DMS114 treated with DMSO at 0.1 percent for 48 hours (cell line): ENCODE measurements at regions not wholly inside any gene's neighbourhood (a gene's known extent, or its start where the extent isn't known, plus 50 kb on each side); places are given as distances from the start of the nearest gene placed in this dataset.

Experiments used
- DNase-seq: peaks from one replicate; lab custom pipeline; 2025; ENCODE audit not compliant: unreplicated experiment; lab: John Stamatoyannopoulos, UW

DNA sequence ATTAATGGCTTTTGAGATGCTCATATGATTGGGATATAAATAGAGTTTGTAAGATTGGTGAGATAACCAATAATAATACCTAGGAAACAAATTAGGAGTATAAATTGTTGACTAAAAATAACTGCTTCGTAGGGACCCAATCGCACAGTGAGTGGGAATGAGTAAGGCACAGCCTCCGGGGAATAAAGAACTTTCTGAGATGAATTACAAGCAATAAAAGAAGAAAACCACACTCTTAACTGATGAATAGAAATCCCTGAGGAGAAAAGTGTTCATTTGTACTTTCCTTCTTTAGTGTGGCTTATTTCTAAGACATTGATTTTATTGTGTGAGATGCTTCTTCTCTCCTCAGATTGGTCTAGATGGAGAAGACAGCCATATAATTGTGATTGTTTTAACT is 443.4 kb upstream of the PRMT6 start:
- DNase-seq = no peak

DNA sequence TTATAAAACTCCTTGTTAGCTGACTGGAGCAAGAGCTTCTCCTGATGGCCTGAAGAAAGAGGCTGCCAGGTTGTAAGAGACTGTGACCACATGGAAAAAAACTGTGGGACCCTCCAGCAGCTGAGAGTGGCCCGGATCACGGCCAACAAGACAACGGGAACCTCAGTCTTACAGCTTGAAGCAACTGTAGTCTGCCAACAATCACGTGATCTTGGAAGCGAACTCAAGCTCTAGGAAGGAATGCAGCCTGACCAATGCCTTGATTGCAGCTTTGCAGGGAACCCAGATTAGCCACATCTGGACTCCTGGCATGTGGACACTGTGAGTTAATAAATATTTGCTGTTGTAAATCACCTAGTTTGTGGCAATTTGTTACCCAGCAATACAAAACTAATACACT is 442.6 kb upstream of the PRMT6 start:
- no peak for DNase-seq

DNA sequence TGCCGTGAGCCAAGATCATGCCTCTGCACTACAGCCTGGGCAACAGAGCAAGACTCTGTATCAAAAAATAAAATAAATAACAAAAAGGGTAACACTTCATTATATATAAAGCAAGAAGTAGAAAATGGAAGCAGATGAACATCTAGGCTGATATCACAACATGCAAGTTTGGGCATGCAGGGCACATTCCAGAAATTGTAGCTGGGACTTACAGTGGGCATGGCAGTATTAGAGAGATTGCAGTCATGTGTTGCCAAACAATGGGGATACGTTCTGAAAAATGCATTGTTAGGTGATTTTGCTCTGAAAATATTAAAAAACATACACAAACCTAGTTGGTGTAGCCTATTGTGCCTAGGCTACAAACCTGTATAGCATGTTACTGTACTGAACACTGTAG is 441.0 kb upstream of the PRMT6 start:
- DNase-seq = no peak

DNA sequence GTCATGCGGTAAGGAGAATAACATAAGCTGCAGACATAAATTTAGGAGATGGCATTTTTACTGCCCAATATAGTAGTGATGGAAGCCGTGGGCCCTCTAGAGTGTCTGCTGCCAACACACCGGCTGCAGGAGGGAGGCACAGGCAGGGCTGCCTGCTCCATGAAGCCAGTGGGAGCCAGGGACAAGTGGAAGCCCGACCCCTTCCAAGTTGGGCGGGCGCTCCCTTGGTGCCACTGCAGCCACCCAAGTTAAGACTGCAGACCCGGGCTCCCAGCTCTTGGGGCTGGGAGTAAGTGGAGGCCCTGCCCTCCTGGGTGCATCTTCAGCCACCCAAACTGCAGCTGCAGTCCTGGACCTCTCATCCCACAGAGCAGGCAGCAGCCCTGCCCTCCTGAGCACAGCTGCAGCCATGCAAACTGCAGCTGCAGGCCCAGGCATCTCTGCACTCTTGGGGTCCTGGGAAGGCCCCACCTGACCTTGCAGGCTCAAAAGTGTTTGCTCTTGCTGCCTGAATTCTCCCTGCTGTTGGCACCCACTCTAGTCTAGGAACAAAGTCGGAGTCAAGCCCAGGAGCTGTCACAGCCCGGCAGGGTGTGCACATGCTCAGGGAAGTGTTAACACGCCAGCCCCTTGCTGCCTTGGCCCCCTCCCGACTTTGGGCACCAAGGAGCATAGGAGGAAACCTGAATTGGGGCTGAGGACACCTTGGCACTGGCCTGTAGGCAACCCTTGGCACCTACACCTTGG is 437.2 kb upstream of the PRMT6 start:
- no peak for DNase-seq

GRCh38 chr1:106619827-106620134 is 436.7 kb upstream of the PRMT6 start:
- DNase-seq = no peak

- DNase-seq = no peak
These were observed 435.9 kb upstream of the PRMT6 start for GRCh38 chr1:106620521-106620954.

GRCh38 chr1:106621853-106622252 is 434.6 kb upstream of the PRMT6 start:
- DNase-seq = no peak

DNA sequence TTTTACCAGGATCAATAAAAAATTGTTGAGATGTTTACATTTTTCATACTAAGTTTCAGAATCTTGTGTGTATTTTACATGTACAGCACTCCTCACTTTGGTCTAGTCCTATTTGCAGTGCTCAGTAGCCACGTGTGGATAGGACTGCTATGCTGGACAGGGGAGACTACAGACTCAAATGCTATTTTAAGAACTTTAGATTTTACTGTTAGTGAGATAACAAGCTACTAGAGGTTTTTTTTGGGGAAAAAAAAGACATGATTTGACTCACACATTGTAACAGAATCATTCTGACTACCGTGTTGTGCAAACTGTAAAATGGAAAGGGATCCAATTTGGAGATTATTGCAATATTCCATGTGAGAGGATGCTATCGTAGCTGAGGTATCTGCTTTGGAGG is 418.9 kb upstream of the PRMT6 start:
- DNase-seq = no peak

DNA sequence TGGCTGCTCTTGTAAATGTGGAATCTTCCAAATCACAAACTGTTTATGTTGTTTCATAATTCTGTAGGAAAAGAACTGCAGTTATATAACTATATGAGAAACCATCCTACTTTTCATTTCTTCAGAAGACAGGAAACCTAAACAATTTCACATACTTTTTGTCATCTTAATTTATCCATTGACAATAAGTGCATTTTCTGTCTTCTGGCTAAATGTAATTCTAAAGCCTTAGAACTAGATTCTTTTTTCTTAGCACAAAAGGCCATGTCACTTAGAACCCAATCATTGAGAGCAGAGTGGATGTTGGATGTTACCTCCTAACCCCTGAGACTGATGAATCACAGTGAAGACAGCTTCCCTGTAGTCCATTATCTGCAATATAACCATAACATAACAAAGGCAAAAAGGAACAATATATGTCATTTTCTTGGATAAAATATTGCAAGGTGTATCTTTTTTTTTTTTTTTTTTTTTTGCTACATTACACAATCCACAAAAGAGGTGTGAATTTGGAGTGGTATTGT is 410.2 kb upstream of the PRMT6 start:
- DNase-seq = no peak

DNA sequence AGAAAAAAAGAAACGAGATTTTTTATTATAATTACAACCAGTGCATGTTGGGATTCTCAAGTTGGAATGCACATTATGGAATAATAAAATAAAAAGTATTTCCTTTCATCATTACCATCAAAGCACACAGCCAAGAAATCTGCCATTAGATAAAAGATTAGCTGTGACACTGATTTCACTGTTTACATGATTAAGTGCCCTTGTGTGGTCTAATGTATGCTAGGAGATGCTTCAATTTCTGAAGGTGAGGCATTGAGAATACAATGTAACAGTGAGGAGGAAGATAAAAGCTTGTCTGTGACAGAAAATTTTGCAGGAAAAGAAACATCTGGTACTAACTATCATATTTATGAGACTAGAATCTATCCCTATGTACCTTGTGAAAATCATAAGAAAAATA is 409.7 kb upstream of the PRMT6 start:
- no peak for DNase-seq

GRCh38 chr1:106651028-106651762 is 405.3 kb upstream of the PRMT6 start:
- DNase-seq = no peak

- DNase-seq = no peak
These were observed 396.8 kb upstream of the PRMT6 start for GRCh38 chr1:106659490-106660244.

- DNase-seq = no peak
These were observed 380.9 kb upstream of the PRMT6 start for GRCh38 chr1:106675558-106675957.

DNA sequence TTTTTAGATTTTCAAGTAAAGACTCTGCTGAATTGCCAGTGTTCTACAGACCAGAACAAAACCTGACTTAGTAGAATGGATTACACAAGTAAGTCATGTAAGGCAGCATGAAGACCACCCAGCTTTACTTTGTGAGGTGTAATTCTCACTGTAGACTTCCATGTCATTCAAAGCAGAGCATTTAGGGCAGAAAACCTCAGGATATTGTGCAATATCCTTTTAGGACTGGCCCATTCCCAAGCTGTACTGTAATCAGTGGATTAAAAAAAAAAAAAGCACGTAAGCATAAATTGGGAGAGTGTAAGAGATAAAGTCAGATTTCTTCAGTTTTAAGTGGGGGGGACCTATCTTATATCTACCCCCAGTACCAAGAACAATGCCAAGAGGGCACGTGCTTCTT is 380.5 kb upstream of the PRMT6 start:
- no peak for DNase-seq

DNA sequence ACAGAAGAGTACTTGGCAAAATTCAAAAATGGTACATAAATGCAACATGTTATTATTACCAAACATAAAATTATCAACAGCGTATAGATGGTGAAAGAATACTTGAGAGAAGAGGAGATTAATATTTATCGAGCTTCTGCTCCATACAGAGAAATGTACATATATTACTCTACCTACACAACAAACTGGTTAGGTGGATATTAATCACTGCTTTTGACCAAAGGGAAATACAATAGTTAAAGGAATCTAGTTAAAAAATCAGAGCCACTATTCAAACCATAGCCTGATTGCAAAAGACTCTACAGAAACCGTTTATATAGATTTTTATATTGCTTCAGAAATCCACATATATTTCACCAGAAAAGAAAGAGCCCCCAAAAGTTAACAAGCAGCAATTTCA is 379.3 kb upstream of the PRMT6 start:
- DNase-seq = no peak

GRCh38 chr1:106677721-106678120 is 378.8 kb upstream of the PRMT6 start:
- DNase-seq = no peak

DNA sequence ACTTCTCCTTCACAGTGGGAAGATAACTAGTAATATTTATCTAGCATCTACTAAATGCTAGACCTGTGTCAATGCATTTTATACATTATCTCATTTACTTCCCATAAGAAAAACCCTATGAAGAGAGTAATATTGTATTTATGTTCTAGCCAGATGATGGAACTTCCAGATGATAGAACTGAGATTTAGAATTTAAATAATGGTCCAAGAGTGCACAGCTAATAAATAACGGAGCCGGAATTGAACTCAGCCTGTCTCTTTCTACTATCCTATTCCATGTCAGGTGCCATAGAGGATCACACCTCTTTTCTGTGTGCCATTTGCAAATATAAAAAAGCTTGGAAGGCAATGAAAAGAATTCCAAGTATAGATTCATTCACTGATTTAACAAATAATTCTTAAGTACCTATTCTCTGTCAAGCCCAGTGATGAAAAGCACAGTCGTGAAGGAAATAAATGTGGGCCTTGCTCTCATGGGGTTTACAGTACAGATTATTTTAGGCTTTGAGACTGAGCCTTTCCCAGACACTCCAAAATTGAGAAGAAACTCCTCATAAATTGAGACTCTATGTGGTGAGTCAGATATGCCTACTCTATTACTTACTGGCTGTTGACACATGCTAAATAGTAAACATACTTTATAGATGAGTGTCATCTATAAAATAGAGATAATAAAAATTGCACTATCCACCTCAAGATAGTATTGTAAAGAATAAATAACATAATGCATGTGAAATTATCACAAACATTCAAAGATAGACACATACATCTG is 378.0 kb upstream of the PRMT6 start:
- no peak for DNase-seq

DNA sequence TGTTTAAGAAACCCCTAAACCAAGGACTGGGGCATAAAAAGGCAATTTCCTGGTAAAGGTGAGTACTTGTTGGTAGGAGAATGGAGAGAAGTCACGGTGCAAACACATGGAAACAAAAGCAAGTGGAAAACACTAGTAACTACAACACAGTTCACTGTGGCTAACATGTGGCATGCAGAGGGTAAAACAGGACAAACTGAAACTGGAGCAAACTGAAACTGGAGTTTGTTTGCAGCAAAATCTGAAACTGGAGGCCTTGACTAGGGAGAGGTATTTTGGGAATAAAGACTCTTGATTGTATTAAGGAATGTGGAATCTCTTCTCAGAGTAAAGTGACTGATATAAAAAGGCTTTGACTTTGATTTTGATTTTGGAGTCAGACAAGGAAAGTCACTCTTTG is 376.3 kb upstream of the PRMT6 start:
- DNase-seq = no peak

DNA sequence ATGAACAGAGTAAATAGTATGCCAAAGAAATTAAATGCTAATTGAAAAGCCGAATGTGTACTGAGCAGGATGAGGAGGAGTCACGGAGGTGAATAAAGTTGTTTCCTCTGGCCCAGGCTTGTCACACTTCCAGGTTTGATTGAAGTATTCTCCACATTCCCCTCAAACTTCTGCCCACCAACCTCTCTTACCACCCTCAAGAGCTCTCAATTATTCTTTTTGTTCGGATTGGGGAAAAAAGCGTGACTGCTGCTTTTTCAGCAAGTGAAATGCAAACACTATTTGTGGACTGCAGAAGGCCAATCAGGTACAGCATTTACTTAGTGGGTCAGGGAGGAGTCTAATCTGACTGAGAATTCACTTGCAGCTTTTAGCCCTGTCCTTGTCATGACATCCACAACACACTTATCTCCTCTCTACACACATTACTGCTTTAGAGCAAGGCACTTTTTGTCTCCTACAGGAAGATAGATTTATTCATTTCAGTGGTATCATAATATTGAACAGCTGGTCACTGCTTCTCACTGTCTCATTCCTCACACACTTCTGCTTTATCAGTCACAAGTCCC is 375.6 kb upstream of the PRMT6 start:
- no peak for DNase-seq

GRCh38 chr1:106681939-106682522 is 374.4 kb upstream of the PRMT6 start:
- no peak for DNase-seq
